HG03457 (cell line): ENCODE measurements at regions not wholly inside any gene's neighbourhood (a gene's known extent, or its start where the extent isn't known, plus 50 kb on each side); places are given as distances from the start of the nearest gene placed in this dataset.
"Not testable (repeated sequence)": the region's sequence is repeated elsewhere in the genome, so short reads cannot be mapped to it uniquely, and the experiment has no call there.

Experiments
- ATAC-seq: cut with Tn5 transposase; IDR thresholded peaks from one replicate; pipeline ENCODE4 v1.9.1; 2021; ENCODE audit warnings: moderate number of reproducible peaks; ENCODE audit not compliant: unreplicated experiment

- ATAC-seq, result not testable (repeated sequence)
Measured at GRCh38 chr3:14272959-14273560, 94.4 kb downstream of the LSM3 start.

GRCh38 chr3:14273901-14274611, 95.4 kb downstream of the LSM3 start:
- no peak for ATAC-seq

GRCh38 chr3:14274612-14274936, 96.0 kb downstream of the LSM3 start:
- ATAC-seq, result no peak

- ATAC-seq, result no peak
Measured at GRCh38 chr3:14274999-14275961, 96.7 kb downstream of the LSM3 start.

- ATAC-seq, result no peak
Measured at GRCh38 chr3:14275962-14276909, 97.6 kb downstream of the LSM3 start.

- ATAC-seq, result no peak
Measured at GRCh38 chr3:14277557-14277956, 98.9 kb downstream of the LSM3 start.

- ATAC-seq, result no peak
Measured at GRCh38 chr3:14278265-14278798, 99.7 kb downstream of the LSM3 start.

GRCh38 chr3:14278799-14279625, 100.4 kb downstream of the LSM3 start:
- no peak for ATAC-seq

GRCh38 chr3:14279626-14280061, 101.0 kb downstream of the LSM3 start:
- no peak for ATAC-seq

- ATAC-seq, result no peak
Measured at GRCh38 chr3:14280326-14280725, 101.7 kb downstream of the LSM3 start.

GRCh38 chr3:14281053-14281452, 102.4 kb downstream of the LSM3 start:
- ATAC-seq, result no peak

- ATAC-seq, result no peak
Measured at GRCh38 chr3:14282001-14282705, 103.5 kb downstream of the LSM3 start.

- no peak for ATAC-seq
Measured at GRCh38 chr3:14282706-14283075, 104.1 kb downstream of the LSM3 start.

GRCh38 chr3:14283092-14283812, 104.6 kb downstream of the LSM3 start:
- no peak for ATAC-seq

GRCh38 chr3:14283813-14284438, 105.3 kb downstream of the LSM3 start:
- ATAC-seq, result no peak

GRCh38 chr3:14284694-14285547, 106.3 kb downstream of the LSM3 start:
- no peak for ATAC-seq

GRCh38 chr3:14285548-14285925, 106.9 kb downstream of the LSM3 start:
- no peak for ATAC-seq
